ENCODE measurements at regions not wholly inside any gene's neighbourhood (a gene's known extent, or its start where the extent isn't known, plus 50 kb on each side); places are given as distances from the start of the nearest gene placed in this dataset.

DNA sequence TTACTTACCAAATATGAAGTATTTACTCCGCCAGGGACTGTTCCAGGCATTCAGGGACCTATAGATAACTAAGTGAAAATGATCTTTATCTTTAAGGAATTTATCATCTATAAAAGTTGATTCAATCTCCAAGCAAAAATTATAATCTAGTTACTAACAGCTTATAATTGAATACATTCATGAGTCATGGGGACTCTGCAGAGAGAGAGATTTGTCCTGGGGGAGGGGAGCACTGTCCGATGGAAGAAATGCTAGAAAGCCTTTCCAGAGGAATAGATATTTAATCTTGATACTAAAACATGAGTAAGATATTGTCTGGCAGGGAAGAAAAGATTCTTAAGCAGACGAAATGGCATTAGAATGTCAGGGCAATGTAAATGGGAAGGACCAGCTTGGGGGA, 139.3 kb downstream of the CD164 start:
- Histone ChIP-seq H3K9me3 (no peaks in the 10 kb centered on the region), H3K4me1 (peaks cover 6 to 14% (median 9%) of the 10 kb centered on the region in 4 donors), H3K27me3 (no peaks in the 10 kb centered on the region), H3K36me3 (no peaks in the 10 kb centered on the region), H3K4me3 (no peak overlapping the region), H3K27ac (no peak overlapping the region)
- ATAC-seq (ENCODE audit: low FRiP score in 2 of 2) (no peak), DNase-seq (no peak)
- no peak for TF ChIP-seq POLR2AphosphoS5 (IDR thresholded peaks at IDR 0.05)
- no peak for TF ChIP-seq CTCF (IDR thresholded peaks at IDR 0.05)
- 87 to 94% methylated on average over 3 of the region's 3 CpGs for WGBS, 2 donors

- Histone ChIP-seq H3K9me3 (no peaks in the 10 kb centered on the region), H3K27me3 (no peaks in the 10 kb centered on the region), H3K27ac (peak overlapping the region in 1 of 4 donors; percentile 0), H3K4me3 (no peak overlapping the region), H3K36me3 (no peaks in the 10 kb centered on the region), H3K4me1 (peaks cover 8 to 14% (median 9%) of the 10 kb centered on the region in 4 donors)
- TF ChIP-seq POLR2A (IDR thresholded peaks at IDR 0.05), result no peak
- no peak for TF ChIP-seq EP300 (IDR thresholded peaks at IDR 0.05)
- no peak for TF ChIP-seq CTCF (IDR thresholded peaks at IDR 0.05)
- TF ChIP-seq POLR2AphosphoS5 (IDR thresholded peaks at IDR 0.05), result no peak
- ATAC-seq (ENCODE audit: low FRiP score in 2 of 2) (no peak), DNase-seq (no peak)
- WGBS, 2 donors, result 79 to 90% methylated on average over 2 of the region's 2 CpGs
These were observed 140.2 kb downstream of the CD164 start for GRCh38 chr6:109242029-109242428.

DNA sequence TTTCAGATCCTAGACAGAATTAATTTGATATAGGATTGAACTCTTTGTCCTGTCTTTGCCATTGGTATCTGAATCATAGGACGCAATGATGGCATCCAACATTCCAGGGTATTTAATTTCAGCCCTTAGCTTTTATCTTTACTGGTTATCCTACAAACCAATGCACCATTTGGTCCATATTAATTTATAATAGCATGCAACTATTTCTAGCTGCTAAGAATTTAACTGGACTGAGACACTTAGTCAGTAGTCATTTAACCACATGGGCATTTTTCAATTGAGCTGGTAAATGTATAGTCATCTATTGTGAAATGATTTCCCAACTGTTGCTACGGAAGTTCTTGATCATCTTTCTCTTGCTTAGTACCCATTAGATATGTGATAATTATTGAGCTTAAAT, 141.1 kb downstream of the CD164 start:
- DNase-seq (no peak), ATAC-seq (ENCODE audit: low FRiP score in 2 of 2) (peak in 1 of 2 donors; percentile 23)
- Histone ChIP-seq H3K36me3 (no peaks in the 10 kb centered on the region), H3K27ac (peak overlapping the region in 1 of 4 donors; percentile 49), H3K4me1 (peaks cover 8 to 16% (median 12%) of the 10 kb centered on the region in 4 donors), H3K4me3 (no peak overlapping the region), H3K9me3 (no peaks in the 10 kb centered on the region), H3K27me3 (no peaks in the 10 kb centered on the region)
- TF ChIP-seq EP300 (IDR thresholded peaks at IDR 0.05) (no peak), POLR2A (IDR thresholded peaks at IDR 0.05) (no peak), POLR2AphosphoS5 (IDR thresholded peaks at IDR 0.05) (no peak), CTCF (IDR thresholded peaks at IDR 0.05) (no peak)
- WGBS, 2 donors, result 78 to 84% methylated on average over 2 of the region's 2 CpGs

GRCh38 chr6:109240370-109241084, 141.7 kb downstream of the CD164 start:
- Histone ChIP-seq H3K4me1 (peaks cover 8 to 16% (median 12%) of the 10 kb centered on the region in 4 donors), H3K36me3 (no peaks in the 10 kb centered on the region), H3K9me3 (no peaks in the 10 kb centered on the region), H3K4me3 (no peak overlapping the region), H3K27me3 (no peaks in the 10 kb centered on the region), H3K27ac (peak overlapping the region in 3 of 4 donors; percentile 0 to 49 (median 5))
- 59 to 73% methylated on average over 5 to 7 of the region's 7 CpGs for WGBS, 2 donors
- DNase-seq (no peak), ATAC-seq (ENCODE audit: low FRiP score in 2 of 2) (no peak)
- TF ChIP-seq POLR2AphosphoS5 (IDR thresholded peaks at IDR 0.05) (no peak), CTCF (IDR thresholded peaks at IDR 0.05) (no peak), POLR2A (IDR thresholded peaks at IDR 0.05) (no peak), EP300 (IDR thresholded peaks at IDR 0.05) (no peak)
